GM10248 (cell line): ENCODE measurements at regions not wholly inside any gene's neighbourhood (a gene's known extent, or its start where the extent isn't known, plus 50 kb on each side); places are given as distances from the start of the nearest gene placed in this dataset.
"Not testable (repeated sequence)": the region's sequence is repeated elsewhere in the genome, so short reads cannot be mapped to it uniquely, and the experiment has no call there.

ENCODE experiments used
- CTCF ChIA-PET: fragments of 300-600 bp; sonication (Branson Sonifier 250); formaldehyde crosslinking; extraction: SDS; loops from one replicate; lab custom pipeline; 2021; ENCODE audit warnings: antibody characterized with exemption; lab: Yijun Ruan, JAX
- POLR2A ChIA-PET: fragments of 350-650 bp; sonication (Branson Sonifier 250); formaldehyde crosslinking; extraction: SDS; loops from one replicate; lab custom pipeline; 2020; ENCODE audit warnings: antibody characterized with exemption; lab: Yijun Ruan, JAX
- DNase-seq: peaks from one replicate; pipeline ENCODE4 v3.0.0; 2012; ENCODE audit errors: extremely low spot score
- TF ChIP-seq, protein P1 (sequence below): IDR thresholded peaks from 2 replicates; pipeline ENCODE4 v1.5.1; 2012; ENCODE audit warnings: mild to moderate bottlenecking, low read depth; ENCODE audit errors: extremely low read depth, missing control alignments, control extremely low read depth

- TF ChIP-seq, protein P1, sequence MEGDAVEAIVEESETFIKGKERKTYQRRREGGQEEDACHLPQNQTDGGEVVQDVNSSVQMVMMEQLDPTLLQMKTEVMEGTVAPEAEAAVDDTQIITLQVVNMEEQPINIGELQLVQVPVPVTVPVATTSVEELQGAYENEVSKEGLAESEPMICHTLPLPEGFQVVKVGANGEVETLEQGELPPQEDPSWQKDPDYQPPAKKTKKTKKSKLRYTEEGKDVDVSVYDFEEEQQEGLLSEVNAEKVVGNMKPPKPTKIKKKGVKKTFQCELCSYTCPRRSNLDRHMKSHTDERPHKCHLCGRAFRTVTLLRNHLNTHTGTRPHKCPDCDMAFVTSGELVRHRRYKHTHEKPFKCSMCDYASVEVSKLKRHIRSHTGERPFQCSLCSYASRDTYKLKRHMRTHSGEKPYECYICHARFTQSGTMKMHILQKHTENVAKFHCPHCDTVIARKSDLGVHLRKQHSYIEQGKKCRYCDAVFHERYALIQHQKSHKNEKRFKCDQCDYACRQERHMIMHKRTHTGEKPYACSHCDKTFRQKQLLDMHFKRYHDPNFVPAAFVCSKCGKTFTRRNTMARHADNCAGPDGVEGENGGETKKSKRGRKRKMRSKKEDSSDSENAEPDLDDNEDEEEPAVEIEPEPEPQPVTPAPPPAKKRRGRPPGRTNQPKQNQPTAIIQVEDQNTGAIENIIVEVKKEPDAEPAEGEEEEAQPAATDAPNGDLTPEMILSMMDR = no peak
- no peak for DNase-seq
- ChIA-PET CTCF (interaction anchor here (0.7 to 0.9 kb wide), 3 partner anchors 11 to 105 kb away, joined by 3 to 4 read pairs (median 4); no protein-coding TSS in a partner anchor), POLR2A (no interaction called here)
Measured at GRCh38 chr2:175730050-175730449, 272.0 kb downstream of the LNPK start.

DNA sequence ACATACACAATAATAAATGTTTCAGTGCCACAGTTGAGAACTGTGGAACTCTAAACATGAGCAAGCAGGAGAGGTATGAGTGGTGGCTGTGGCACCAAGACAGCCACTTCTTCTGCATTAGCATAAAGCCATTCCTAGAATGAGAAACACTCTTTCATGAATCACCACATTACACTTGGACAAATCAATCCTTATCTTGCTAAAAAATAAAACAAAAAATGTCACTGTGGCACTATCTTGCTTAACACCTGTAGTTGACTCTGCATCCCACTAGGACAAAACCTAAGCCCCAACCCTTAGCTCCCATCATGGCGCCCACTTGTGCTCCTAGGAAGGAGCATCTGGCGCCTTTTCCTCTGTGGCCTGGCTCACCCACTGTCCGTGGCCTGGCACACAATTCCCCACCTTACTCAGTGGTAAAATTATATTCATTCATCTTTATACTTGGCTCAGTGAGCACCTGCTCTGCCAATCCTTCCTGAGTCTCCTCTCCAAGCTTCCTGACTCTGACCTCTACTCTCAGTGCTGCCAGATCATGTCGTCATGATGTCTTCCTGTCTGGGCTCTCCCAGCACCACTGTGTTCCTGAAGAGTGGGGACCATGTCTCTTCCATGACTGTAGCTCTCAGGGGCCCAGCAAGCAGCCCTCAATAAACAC is 272.9 kb downstream of the LNPK start:
- POLR2A ChIA-PET = no interaction called here
- no peak for DNase-seq

GRCh38 chr2:175728032-175728431 is 274.0 kb downstream of the LNPK start:
- TF ChIP-seq, protein P1 = no peak
- DNase-seq = no peak
- ChIA-PET POLR2A (no interaction called here), CTCF (no interaction called here)

More for the DNA sequence above, 272.9 kb downstream of the LNPK start:
- CTCF ChIA-PET = interaction anchor here (0.7 to 0.9 kb wide), 2 partner anchors 39 to 106 kb away, joined by 3 to 4 read pairs; no protein-coding TSS in a partner anchor
- TF ChIP-seq, protein P1 = no peak

DNA sequence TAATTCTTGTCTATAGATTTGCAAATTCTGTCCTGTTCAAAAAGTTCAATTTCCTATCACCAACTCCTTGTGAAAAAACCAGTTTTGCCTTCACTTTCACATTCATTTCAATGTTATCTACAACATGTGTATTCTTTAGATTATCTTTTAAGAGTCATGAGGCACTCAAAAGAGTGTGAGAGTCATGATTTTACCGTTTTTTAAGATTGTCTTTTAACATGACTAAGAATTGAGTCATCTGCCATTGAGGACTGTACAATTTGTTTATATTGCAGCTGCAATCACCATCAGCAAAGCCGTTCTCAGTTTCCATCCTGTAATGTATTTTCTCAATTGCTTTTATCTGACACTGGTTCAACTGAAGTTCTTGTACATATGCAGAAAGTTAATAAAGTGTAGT is 275.8 kb downstream of the LNPK start:
- TF ChIP-seq, protein P1 = no peak
- no peak for DNase-seq
- ChIA-PET CTCF (no interaction called here), POLR2A (no interaction called here)

- POLR2A ChIA-PET = no interaction called here
Measured at GRCh38 chr2:175709248-175709647, 292.8 kb downstream of the LNPK start.

GRCh38 chr2:175707322-175707721 is 294.7 kb downstream of the LNPK start:
- no peak for DNase-seq
- POLR2A ChIA-PET = no interaction called here
- CTCF ChIA-PET = no interaction called here
- TF ChIP-seq, protein P1 = no peak

More at GRCh38 chr2:175709248-175709647, 292.8 kb downstream of the LNPK start:
- DNase-seq = no peak
- TF ChIP-seq, protein P1 = no peak
- CTCF ChIA-PET = no interaction called here

GRCh38 chr2:175704568-175704967 is 297.5 kb downstream of the LNPK start:
- DNase-seq, POLR2A ChIA-PET, CTCF ChIA-PET: not testable (repeated sequence)
